Common myeloid progenitor, CD34-positive (primary cell): ENCODE measurements at regions not wholly inside any gene's neighbourhood (a gene's known extent, or its start where the extent isn't known, plus 50 kb on each side); places are given as distances from the start of the nearest gene placed in this dataset.

Experiments used
- CTCF ChIA-PET: fragments of 350-600 bp; sonication (Branson Sonifier 250); formaldehyde crosslinking; loops from one replicate; lab custom pipeline; 2021; ENCODE audit warnings: antibody characterized with exemption; lab: Charles Lee
- POLR2A ChIA-PET: fragments of 350-600 bp; sonication (Branson Sonifier 250); formaldehyde crosslinking; loops from one replicate; lab custom pipeline; 2021; ENCODE audit warnings: antibody characterized with exemption; lab: Charles Lee
- DNase-seq, 3 donors: peaks; one replicate each; pipeline versions ENCODE4 v3.0.0 to v3.0.0-alpha.2; 2013
- H3K27ac ChIP-seq, 2 experiments: 1 replicate in 1 of 2; 2 replicates in 1 of 2; pipeline ENCODE4 v1.7.0; 2013; ENCODE audit warnings: inconsistent platforms in 2 of 2, low read length in 2 of 2, mild to moderate bottlenecking in 2 of 2, low read depth in 1 of 2, moderate library complexity in 1 of 2; ENCODE audit not compliant: severe bottlenecking in 2 of 2, insufficient read depth in 1 of 2, poor library complexity in 1 of 2
- H3K27me3 ChIP-seq, 5 experiments: replicated peaks in 2 of 5; 1 replicate in 3 of 5; 2 replicates in 2 of 5; pipeline versions ENCODE4 v1.6.1 to v1.7.0; 2013; ENCODE audit warnings: low read length in 4 of 5, mild to moderate bottlenecking in 2 of 5, moderate library complexity in 2 of 5, inconsistent platforms in 1 of 5; ENCODE audit not compliant: insufficient read depth in 5 of 5, control insufficient read depth in 4 of 5
- H3K36me3 ChIP-seq, 4 experiments: 1 replicate in 2 of 4; 2 replicates in 2 of 4; pipeline versions ENCODE4 v1.6.1 to v1.7.0; 2013; ENCODE audit warnings: low read length in 3 of 4, control low read depth in 1 of 4, mild to moderate bottlenecking in 1 of 4; ENCODE audit not compliant: control insufficient read depth in 4 of 4, insufficient read depth in 4 of 4
- H3K4me1 ChIP-seq, 4 experiments: 1 replicate in 3 of 4; 2 replicates in 1 of 4; pipeline versions ENCODE4 v1.6.1 to v1.7.1; 2013; ENCODE audit warnings: low read length in 3 of 4, mild to moderate bottlenecking in 3 of 4, control low read depth in 1 of 4, inconsistent platforms in 1 of 4, moderate library complexity in 1 of 4; ENCODE audit not compliant: control insufficient read depth in 4 of 4, insufficient read depth in 4 of 4; ENCODE audit errors: control extremely low read depth in 1 of 4
- H3K4me3 ChIP-seq, 7 experiments: 1 replicate in 4 of 7; 2 replicates in 3 of 7; pipeline versions ENCODE4 v1.5.1 to v1.7.0; 2013; ENCODE audit warnings: mild to moderate bottlenecking in 7 of 7, low read length in 6 of 7, moderate library complexity in 6 of 7, inconsistent platforms in 2 of 7, low read depth in 2 of 7, control low read depth in 1 of 7; ENCODE audit not compliant: insufficient read depth in 4 of 7, control insufficient read depth in 1 of 7; ENCODE audit errors: extremely low read depth in 1 of 7
- H3K9me3 ChIP-seq, 5 experiments: 1 replicate in 4 of 5; 2 replicates in 1 of 5; pipeline versions ENCODE4 v1.6.1 to v1.7.1; 2013; ENCODE audit warnings: low read length in 4 of 5, mild to moderate bottlenecking in 2 of 5, inconsistent platforms in 1 of 5, low read depth in 1 of 5, moderate library complexity in 1 of 5; ENCODE audit not compliant: control insufficient read depth in 4 of 5, insufficient read depth in 2 of 5; ENCODE audit errors: control extremely low read depth in 1 of 5
- WGBS: methylation state at CpG from one replicate; pipeline ENCODE4 v1.1.5; 2013; ENCODE audit not compliant: insufficient coverage; 5-methylcytosine and 5-hydroxymethylcytosine counted together

DNA sequence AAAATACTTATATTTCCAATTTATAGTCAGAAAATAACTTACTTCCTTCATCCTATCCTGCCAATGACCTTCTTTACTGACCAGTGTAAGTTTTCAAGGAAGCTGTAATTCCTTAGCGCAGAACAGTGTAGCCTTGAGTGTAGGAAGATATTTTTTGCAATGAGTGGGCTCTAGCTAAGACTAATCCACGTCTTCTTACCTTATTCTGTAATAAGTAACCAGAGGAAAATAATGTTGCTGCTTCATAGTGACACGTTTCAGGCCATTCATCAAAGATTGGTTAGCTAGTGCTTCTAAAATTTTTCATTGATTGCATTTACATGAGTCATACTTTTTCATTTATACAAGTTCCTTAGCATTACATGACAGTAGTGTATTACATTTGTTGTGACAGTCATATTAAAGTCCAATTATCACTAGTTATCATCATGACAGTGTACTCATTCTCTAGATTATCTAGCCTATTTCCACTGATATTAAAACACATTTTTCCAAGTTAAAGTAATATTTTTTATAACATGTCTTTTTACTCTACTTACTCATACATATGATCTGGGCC, 403.8 kb upstream of the EPHA3 start:
- POLR2A ChIA-PET: no interaction called here
- no peak overlapping the region for H3K27ac ChIP-seq
- WGBS: 100% methylated on average over 1 of the region's 3 CpGs

DNA sequence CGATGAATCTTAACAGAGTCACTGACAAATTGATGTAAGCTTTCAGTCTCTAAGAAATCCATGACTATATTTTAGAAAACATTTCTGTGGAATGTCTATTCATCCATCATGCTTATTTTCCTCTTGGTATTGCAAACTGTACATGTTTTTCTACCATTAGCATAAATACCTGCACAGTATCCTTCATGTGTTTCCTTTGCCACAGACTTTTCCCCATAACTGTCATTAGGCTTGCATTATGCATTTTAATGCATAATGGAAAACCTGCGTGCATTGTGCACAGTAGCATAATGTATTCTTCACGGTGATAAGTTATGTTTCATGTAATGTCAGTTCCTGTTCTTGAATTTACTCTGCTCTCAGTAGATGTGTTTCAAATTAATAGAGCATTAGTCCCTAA, 403.1 kb upstream of the EPHA3 start:
- WGBS: 100% methylated on average over 2 of the region's 3 CpGs

More for the DNA sequence above, 403.8 kb upstream of the EPHA3 start:
- CTCF ChIA-PET: no interaction called here
- H3K36me3 ChIP-seq: no peaks in the 10 kb centered on the region
- DNase-seq: no peak
- no peak overlapping the region for H3K4me3 ChIP-seq
- no peaks in the 10 kb centered on the region for H3K4me1 ChIP-seq
- H3K27me3 ChIP-seq: no peaks in the 10 kb centered on the region
- no peaks in the 10 kb centered on the region for H3K9me3 ChIP-seq

DNA sequence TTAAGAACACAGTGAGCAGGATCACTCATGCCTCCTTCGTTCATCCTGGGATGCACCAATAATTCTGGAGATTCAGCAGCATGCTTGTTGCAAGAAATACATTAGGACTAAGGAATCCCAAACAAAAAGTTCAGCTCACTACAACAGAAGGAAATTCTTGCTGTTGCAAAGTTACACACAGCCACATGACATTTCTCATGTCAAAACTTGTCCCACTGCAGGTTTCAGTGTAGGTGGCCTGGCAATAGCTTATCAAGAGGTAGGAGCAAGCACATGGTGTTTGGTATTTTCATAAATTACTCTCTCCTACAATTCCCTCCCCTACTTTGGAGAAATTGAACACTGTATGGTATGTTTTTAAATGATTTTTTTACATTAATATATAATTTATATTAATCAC, 399.6 kb upstream of the EPHA3 start:
- CTCF ChIA-PET: no interaction called here
- Histone ChIP-seq H3K36me3 (no peaks in the 10 kb centered on the region), H3K9me3 (no peaks in the 10 kb centered on the region), H3K27ac (no peak overlapping the region), H3K4me1 (no peaks in the 10 kb centered on the region), H3K4me3 (no peak overlapping the region), H3K27me3 (no peaks in the 10 kb centered on the region)
- POLR2A ChIA-PET: no interaction called here
- no CpG with 5 or more reads among the region's 1 CpG for WGBS
- DNase-seq: no peak

More for the DNA sequence above, 403.1 kb upstream of the EPHA3 start:
- Histone ChIP-seq H3K9me3 (no peaks in the 10 kb centered on the region), H3K4me1 (no peaks in the 10 kb centered on the region), H3K4me3 (no peak overlapping the region), H3K27me3 (no peaks in the 10 kb centered on the region), H3K36me3 (no peaks in the 10 kb centered on the region), H3K27ac (no peak overlapping the region)
- no peak for DNase-seq
- ChIA-PET POLR2A (no interaction called here), CTCF (no interaction called here)

DNA sequence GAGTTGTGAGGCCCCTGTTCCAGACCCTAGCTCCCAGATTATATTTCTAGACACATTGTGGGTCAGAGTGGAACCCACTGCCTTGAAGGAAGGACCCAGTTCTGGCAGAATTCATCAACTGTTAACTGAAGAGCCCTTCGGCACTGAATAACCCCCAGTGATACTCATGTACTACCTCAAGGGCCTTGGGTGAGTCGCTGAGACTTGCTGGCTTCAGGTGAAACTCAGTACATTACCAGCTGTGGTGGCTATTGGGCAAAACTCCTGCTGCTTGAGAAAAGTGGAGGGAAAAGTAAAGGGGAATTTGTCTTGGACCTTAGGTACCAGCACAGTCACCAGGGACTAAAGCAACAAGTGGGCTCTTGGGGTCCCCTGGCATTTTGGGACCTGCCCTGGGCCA, 394.9 kb upstream of the EPHA3 start:
- CTCF ChIA-PET: no interaction called here
- Histone ChIP-seq H3K9me3 (peaks cover 0 to 2% (median 0%) of the 10 kb centered on the region in 5 experiments), H3K27me3 (no peaks in the 10 kb centered on the region), H3K36me3 (no peaks in the 10 kb centered on the region), H3K4me3 (no peak overlapping the region), H3K27ac (no peak overlapping the region), H3K4me1 (no peaks in the 10 kb centered on the region)
- no peak for DNase-seq
- 94% methylated on average over 2 of the region's 2 CpGs for WGBS
- POLR2A ChIA-PET: no interaction called here

DNA sequence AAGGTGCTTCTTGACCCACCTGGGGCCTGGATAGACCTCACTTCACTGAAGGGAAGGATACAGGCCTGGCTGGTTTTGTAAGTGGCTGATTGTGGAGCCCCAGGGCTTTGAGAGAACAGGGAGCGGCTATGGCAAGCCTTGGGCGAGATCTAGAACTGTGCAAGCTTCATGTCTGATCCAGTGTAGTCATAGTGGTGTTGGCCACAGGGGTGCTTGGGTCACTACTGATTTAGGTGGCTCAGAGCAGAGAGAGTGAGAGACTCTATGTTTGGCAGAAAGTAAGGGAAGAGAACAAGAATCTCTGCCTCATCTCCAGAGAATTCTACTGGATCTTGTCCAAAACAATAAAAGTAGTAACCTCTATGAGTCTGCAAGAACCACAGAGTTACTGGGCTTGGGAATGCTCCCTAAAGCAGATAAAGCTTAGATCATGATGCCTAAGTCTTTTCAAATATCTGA, 394.2 kb upstream of the EPHA3 start:
- DNase-seq: no peak
- 96% methylated on average over 2 of the region's 2 CpGs for WGBS
- no peak overlapping the region for H3K27ac ChIP-seq
- ChIA-PET CTCF (no interaction called here), POLR2A (no interaction called here)
- H3K4me3 ChIP-seq: no peak overlapping the region
- no peaks in the 10 kb centered on the region for H3K36me3 ChIP-seq
- no peaks in the 10 kb centered on the region for H3K27me3 ChIP-seq
- no peaks in the 10 kb centered on the region for H3K4me1 ChIP-seq
- H3K9me3 ChIP-seq: peaks cover 0 to 2% (median 0%) of the 10 kb centered on the region in 5 experiments

DNA sequence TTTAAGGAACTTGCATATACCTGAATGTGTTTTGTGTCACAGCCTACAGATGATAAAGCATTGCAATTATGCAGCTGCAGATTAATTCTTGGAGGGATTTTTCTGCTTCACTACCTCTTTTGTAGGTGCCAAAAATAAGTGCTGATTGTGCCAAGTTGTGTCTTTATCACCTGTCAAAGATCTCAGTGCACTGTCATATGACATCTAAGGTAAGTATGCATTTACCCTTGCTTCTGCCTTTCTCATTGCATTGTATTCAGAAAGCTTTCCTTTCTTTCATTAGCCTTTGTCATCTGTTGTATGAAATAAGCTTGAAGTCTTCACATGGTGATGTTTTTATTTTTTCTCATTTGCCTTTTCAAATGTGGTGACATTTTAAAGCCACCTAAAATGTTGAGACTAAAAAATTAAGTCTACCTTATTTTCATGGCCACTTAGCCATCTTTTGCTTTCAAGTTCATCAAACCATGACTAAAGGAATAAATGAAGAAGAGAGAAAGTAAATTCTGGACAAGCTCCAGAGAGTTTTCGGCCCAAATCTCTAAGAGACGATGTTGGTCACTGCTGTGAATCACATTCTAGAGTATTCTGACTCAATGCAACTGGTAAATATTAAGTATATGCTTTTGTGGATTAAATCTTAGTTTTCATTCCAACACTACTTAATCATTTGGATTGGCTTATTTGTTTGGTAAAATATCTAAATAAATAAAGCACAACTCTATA, 381.8 kb upstream of the EPHA3 start:
- no peak overlapping the region for H3K4me3 ChIP-seq
- no peaks in the 10 kb centered on the region for H3K4me1 ChIP-seq
- DNase-seq: no peak
- POLR2A ChIA-PET: no interaction called here
- no peaks in the 10 kb centered on the region for H3K9me3 ChIP-seq
- no peaks in the 10 kb centered on the region for H3K27me3 ChIP-seq
- no CpG with 5 or more reads among the region's 2 CpGs for WGBS
- H3K36me3 ChIP-seq: no peaks in the 10 kb centered on the region
- H3K27ac ChIP-seq: no peak overlapping the region
- CTCF ChIA-PET: interaction anchor here (0.6 kb wide), 1 partner anchor 140 kb away, joined by 5 read pairs; no protein-coding TSS in a partner anchor

DNA sequence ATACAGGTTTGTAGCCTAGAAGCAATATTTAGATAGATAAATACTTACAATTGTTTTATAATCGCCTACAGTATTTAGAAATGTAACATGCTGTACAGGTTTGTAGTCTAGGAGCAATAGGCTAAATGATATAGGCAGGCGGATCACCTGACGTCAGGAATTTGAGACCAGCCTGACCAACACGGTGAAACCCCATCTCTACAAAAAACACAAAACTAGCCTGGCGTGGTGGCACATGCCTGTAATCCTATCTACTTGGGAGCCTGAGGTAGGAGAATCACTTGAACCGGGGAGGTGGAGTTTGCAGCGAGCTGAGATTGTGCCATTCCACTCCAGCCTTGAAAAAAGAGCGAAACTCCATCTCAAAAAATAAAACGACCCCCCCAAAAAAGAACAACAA, 375.2 kb upstream of the EPHA3 start:
- WGBS: 100% methylated on average over 2 of the region's 9 CpGs
- Histone ChIP-seq H3K4me1 (no peaks in the 10 kb centered on the region), H3K4me3 (no peak overlapping the region), H3K27me3 (no peaks in the 10 kb centered on the region), H3K36me3 (no peaks in the 10 kb centered on the region), H3K27ac (no peak overlapping the region), H3K9me3 (no peaks in the 10 kb centered on the region)
- DNase-seq: no peak
- POLR2A ChIA-PET: no interaction called here
- CTCF ChIA-PET: no interaction called here
